ENCODE measurements at regions not wholly inside any gene's neighbourhood (a gene's known extent, or its start where the extent isn't known, plus 50 kb on each side); places are given as distances from the start of the nearest gene placed in this dataset.

GRCh38 chr4:17329046-17329445 is 182.8 kb downstream of the QDPR start:
- peak overlapping the region; percentile 34 to 88 (median 83) for H3K27ac Mint-ChIP-seq
- H3K9me3 Mint-ChIP-seq, result no peaks in the 10 kb centered on the region
- H3K4me1 Mint-ChIP-seq, result peaks cover 32% of the 10 kb centered on the region
- no peaks in the 10 kb centered on the region for H3K27me3 Mint-ChIP-seq (ENCODE audit: low read depth)
- TF ChIP-seq CTCF (IDR thresholded peaks at IDR 0.05; ENCODE audit: unreplicated experiment in 3 of 3), result no peak
- H3K36me3 Mint-ChIP-seq (ENCODE audit: low read depth), result no peaks in the 10 kb centered on the region
- H3K4me3 Mint-ChIP-seq, result no peak overlapping the region

GRCh38 chr4:17328141-17328815 is 183.6 kb downstream of the QDPR start:
- Mint-ChIP-seq H3K27me3 (ENCODE audit: low read depth) (no peaks in the 10 kb centered on the region), H3K27ac (peak overlapping the region; percentile 51 to 83 (median 60)), H3K4me1 (peaks cover 39% of the 10 kb centered on the region), H3K36me3 (ENCODE audit: low read depth) (no peaks in the 10 kb centered on the region), H3K9me3 (no peaks in the 10 kb centered on the region), H3K4me3 (peak overlapping the region in 2 of 3 experiments; percentile 2 to 6)
- no peak for TF ChIP-seq CTCF (IDR thresholded peaks at IDR 0.05; ENCODE audit: unreplicated experiment in 3 of 3)

- Mint-ChIP-seq H3K4me1 (peaks cover 41% of the 10 kb centered on the region), H3K36me3 (ENCODE audit: low read depth) (no peaks in the 10 kb centered on the region), H3K9me3 (no peaks in the 10 kb centered on the region), H3K27me3 (ENCODE audit: low read depth) (no peaks in the 10 kb centered on the region), H3K27ac (peak overlapping the region in 2 of 3 experiments; percentile 51 to 83), H3K4me3 (no peak overlapping the region)
- TF ChIP-seq CTCF (IDR thresholded peaks at IDR 0.05; ENCODE audit: unreplicated experiment in 3 of 3), result no peak
Observed at GRCh38 chr4:17327591-17327990, 184.3 kb downstream of the QDPR start.

GRCh38 chr4:17326756-17327155 is 185.1 kb downstream of the QDPR start:
- H3K27me3 Mint-ChIP-seq (ENCODE audit: low read depth), result no peaks in the 10 kb centered on the region
- no peaks in the 10 kb centered on the region for H3K9me3 Mint-ChIP-seq
- H3K4me1 Mint-ChIP-seq, result peaks cover 41% of the 10 kb centered on the region
- TF ChIP-seq CTCF (IDR thresholded peaks at IDR 0.05; ENCODE audit: unreplicated experiment in 3 of 3), result no peak
- H3K36me3 Mint-ChIP-seq (ENCODE audit: low read depth), result no peaks in the 10 kb centered on the region
- H3K27ac Mint-ChIP-seq, result peak overlapping the region in 2 of 3 experiments; percentile 57 to 83
- no peak overlapping the region for H3K4me3 Mint-ChIP-seq

- H3K27ac Mint-ChIP-seq, result no peak overlapping the region
- H3K9me3 Mint-ChIP-seq, result no peaks in the 10 kb centered on the region
- no peak for TF ChIP-seq CTCF (IDR thresholded peaks at IDR 0.05; ENCODE audit: unreplicated experiment in 3 of 3)
- no peak overlapping the region for H3K4me3 Mint-ChIP-seq
- H3K36me3 Mint-ChIP-seq (ENCODE audit: low read depth), result no peaks in the 10 kb centered on the region
- peaks cover 41% of the 10 kb centered on the region for H3K4me1 Mint-ChIP-seq
- H3K27me3 Mint-ChIP-seq (ENCODE audit: low read depth), result no peaks in the 10 kb centered on the region
Observed at GRCh38 chr4:17325098-17325497, 186.8 kb downstream of the QDPR start.

GRCh38 chr4:17324386-17324830 is 187.5 kb downstream of the QDPR start:
- H3K4me3 Mint-ChIP-seq, result peak overlapping the region; percentile 3 to 47 (median 35)
- peak overlapping the region; percentile 80 to 94 (median 89) for H3K27ac Mint-ChIP-seq
- H3K36me3 Mint-ChIP-seq (ENCODE audit: low read depth), result no peaks in the 10 kb centered on the region
- no peaks in the 10 kb centered on the region for H3K9me3 Mint-ChIP-seq
- H3K4me1 Mint-ChIP-seq, result peaks cover 46% of the 10 kb centered on the region
- peak; percentile 62 to 71 (median 71) for TF ChIP-seq CTCF (IDR thresholded peaks at IDR 0.05; ENCODE audit: unreplicated experiment in 3 of 3)
- no peaks in the 10 kb centered on the region for H3K27me3 Mint-ChIP-seq (ENCODE audit: low read depth)

Data from nephron (organoid).